ENCODE measurements at regions not wholly inside any gene's neighbourhood (a gene's known extent, or its start where the extent isn't known, plus 50 kb on each side); places are given as distances from the start of the nearest gene placed in this dataset.
A peak's percentile ranks its signal among the peaks of the same experiment; 100 is the strongest.
"Not testable (repeated sequence)": the region's sequence is repeated elsewhere in the genome, so short reads cannot be mapped to it uniquely, and the experiment has no call there.

GRCh38 chr1:243074224-243074623, 180.9 kb downstream of the CEP170 start:
- not testable (repeated sequence) for DNase-seq (ENCODE audit: low read depth in 3 of 3)

DNA sequence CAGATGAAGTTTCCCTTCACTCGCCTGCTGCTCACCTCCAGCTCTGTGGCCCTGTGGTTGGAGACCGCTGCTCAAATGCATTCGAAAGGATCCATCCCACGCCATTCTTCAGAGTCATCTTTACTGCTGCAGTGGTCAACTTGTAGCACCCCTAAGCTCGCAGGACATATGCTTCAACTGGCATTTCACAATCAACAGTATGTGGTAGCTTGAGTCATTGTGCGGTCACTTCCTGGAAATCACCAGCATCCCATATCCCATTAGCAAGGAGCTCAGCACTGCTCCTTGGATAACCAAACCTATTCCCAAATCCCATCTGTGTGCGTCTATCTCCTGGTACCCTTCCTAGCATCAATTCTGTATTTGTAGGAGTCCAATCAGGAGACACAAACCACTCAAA, 188.0 kb downstream of the CEP170 start:
- not testable (repeated sequence) for DNase-seq (ENCODE audit: low read depth in 3 of 3)

GRCh38 chr1:243061965-243062364, 193.1 kb downstream of the CEP170 start:
- not testable (repeated sequence) for DNase-seq (ENCODE audit: low read depth in 3 of 3)

GRCh38 chr1:243055510-243055909, 199.6 kb downstream of the CEP170 start:
- not testable (repeated sequence) for DNase-seq (ENCODE audit: low read depth in 3 of 3)

DNA sequence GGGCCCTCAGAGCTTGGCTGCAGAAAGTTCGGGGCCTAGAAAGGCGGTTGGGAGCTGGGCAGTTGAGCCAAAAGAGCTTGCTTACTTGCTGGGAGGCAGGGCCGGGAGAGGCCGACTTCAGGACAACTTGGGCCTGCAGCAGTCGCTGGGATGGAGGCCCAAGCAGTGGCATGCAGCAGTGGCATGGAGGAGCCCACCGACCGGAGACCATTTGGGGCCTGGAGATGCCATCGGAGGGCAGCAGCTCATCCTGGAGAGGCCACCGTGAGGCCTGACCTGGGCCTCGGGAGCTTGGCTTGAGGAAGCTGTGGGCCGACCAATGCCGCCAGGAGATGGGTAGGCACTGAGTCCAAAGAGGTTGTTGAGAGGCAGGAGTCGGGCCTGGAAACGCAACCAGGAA, 200.0 kb downstream of the CEP170 start:
- not testable (repeated sequence) for DNase-seq (ENCODE audit: low read depth in 3 of 3)

DNA sequence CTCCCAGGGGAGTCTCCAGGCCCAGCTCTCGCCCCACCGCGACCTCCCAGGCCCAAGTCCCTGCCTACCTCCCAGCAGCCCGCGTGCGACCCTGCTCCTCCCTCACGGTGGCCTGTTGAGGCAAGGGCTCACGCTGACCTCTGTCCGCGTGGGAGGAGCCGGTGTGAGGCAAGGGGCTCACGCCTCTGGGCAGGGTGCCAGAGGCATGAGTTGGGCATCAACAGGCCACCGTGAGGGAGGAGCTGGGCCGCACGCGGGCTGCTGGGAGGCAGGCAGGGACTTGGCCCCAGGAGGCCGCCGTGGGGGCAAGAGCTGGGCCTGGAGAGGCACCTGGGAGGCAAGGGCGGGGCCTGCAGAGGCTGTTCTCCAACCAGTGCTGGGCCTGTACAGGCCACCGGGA, 200.4 kb downstream of the CEP170 start:
- DNase-seq (ENCODE audit: low read depth in 3 of 3): not testable (repeated sequence)

GRCh38 chr1:243053048-243053447, 202.0 kb downstream of the CEP170 start:
- DNase-seq (ENCODE audit: low read depth in 3 of 3): not testable (repeated sequence)

GRCh38 chr1:243050613-243051012, 204.5 kb downstream of the CEP170 start:
- DNase-seq (ENCODE audit: low read depth in 3 of 3): not testable (repeated sequence)

GRCh38 chr1:243049716-243050115, 205.4 kb downstream of the CEP170 start:
- DNase-seq (ENCODE audit: low read depth in 3 of 3): not testable (repeated sequence)

DNA sequence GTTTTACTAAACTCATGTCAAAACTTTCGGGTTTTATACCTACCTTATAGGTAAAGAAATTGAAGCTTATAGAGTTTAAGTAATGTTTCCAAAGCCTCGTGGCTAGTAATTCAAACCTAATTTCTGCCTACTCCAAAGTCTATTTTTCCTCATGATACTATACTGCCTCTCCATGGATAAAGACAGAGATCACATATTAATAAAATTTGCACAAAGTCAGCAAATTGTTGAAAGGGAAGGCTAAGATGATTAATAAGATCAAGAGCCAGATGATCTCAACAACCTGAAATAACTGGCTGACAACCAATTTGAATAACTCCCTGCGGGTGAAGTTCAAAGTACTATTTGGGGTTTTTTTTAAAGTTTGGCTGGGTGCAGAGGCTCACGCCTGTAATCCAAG, 233.7 kb downstream of the CEP170 start:
- DNase-seq (ENCODE audit: low read depth in 3 of 3): not testable (repeated sequence)

DNA sequence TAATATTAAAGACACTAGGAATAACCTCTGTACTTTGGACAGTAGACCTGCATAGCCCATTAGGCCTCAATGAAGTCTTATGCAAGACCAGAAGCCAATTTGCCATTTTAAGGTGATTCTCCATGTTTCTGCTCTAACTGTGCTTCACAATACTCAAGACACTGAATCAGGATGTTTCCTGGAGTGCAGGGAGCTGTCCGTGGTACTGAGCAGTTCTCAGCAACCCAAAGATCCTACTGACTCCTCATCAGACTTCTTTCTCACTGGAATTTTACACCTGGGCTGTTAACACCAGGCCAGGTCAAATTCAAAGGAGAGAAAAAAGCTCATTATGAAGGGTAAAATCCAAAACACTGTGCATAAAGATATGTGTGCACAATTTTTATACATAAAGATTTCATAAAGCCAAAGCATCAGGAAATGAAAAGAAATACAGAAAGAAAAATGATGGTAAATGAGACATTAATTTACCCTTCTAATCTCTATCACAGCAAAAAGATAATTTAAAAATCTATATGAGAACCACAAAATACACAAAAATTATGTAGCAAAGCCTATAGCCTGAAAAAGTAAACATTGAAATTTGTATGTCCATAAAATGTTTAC, 235.9 kb downstream of the CEP170 start:
- peak in 2 of 3 donors; percentile 6 to 16 for DNase-seq (ENCODE audit: low read depth in 3 of 3)

GRCh38 chr1:243010719-243011118, 244.4 kb downstream of the CEP170 start:
- not testable (repeated sequence) for DNase-seq (ENCODE audit: low read depth in 3 of 3)

DNA sequence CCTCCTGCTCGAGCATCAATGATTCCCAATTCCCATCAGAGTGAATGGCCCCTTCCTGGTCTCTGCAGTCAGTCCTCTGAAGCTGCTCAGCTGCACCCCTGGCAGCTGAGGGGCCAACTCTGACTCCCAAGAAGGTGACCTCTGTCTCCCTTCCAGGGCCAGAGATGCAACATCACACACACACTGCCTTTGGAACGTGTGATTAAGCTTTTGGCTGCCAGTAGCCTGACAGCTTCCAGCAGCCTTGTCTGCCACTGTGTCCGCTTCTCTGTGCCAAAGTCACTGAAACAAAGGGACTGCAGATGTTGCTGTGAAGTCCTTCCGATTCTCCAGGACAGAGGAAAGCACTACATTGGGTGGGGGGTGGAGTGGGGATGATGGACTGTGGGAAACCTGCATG, 254.1 kb downstream of the CEP170 start:
- not testable (repeated sequence) for DNase-seq (ENCODE audit: low read depth in 3 of 3)

GRCh38 chr1:242992776-242993175, 262.3 kb downstream of the CEP170 start:
- DNase-seq (ENCODE audit: low read depth in 3 of 3): not testable (repeated sequence)

- not testable (repeated sequence) for DNase-seq (ENCODE audit: low read depth in 3 of 3)
These were observed 270.0 kb downstream of the CEP170 start for GRCh38 chr1:242985096-242985495.

- not testable (repeated sequence) for DNase-seq (ENCODE audit: low read depth in 3 of 3)
These were observed 281.7 kb downstream of the CEP170 start for GRCh38 chr1:242973341-242973740.

DNA sequence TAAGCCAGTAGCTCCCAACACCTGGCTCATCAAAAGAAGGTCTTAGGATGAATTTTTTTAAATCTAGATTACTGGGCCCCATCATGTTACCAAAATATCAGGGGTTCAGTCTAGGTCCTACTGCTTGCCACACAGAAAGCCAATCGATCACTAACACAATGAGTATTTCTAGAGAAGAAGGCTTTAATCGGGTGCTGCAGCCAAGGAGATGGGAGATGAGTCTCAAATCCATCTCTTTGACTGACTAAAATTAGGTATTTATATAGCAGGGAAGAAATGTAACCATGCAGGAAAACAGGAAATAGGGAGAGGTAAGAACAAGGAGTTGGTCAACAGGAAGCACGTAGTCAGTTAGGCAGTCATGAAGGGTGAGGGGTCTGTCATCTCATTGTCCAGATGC, 288.2 kb downstream of the CEP170 start:
- no peak for DNase-seq (ENCODE audit: low read depth in 3 of 3)

DNA sequence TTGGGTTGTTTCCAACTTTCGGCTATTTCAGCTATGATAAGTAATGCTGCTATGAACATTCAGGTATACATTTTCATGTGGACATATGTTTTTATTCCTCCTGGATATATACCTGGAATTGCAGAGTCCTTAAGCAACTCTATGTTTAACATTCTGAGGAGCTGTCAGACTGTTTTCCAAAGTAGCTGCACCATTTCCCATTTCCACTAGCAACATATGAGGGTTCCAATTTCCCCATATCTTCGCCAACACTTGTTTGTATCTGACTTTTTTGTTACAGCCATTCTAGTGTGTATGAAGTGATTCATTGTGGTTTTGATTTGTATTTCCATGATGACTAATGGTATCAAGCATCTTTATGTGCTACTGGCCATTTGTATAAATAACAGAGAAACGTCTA, 295.7 kb downstream of the CEP170 start:
- not testable (repeated sequence) for DNase-seq (ENCODE audit: low read depth in 3 of 3)

DNA sequence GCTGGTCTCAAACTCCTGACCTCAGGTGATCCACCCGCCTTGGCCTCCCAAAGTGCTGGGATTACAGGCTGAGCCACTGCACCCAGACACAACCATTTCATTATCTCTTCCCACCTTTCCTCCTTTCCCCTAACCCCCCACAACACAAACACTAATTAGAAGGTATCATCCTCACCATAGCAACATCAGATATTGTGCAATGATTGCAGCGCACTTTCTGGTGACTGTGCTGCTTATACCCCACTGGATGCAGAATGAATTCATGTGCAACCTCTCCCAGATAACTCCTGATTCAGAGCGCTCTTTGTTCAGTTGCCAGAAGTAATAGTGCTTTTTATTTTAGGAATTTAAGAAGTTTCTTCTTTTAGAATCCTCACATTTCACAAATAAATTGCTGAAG, 300.1 kb downstream of the CEP170 start:
- DNase-seq (ENCODE audit: low read depth in 3 of 3): not testable (repeated sequence)

- no peak for DNase-seq (ENCODE audit: low read depth in 3 of 3)
These were observed 308.9 kb downstream of the CEP170 start for GRCh38 chr1:242946206-242946605.

DNA sequence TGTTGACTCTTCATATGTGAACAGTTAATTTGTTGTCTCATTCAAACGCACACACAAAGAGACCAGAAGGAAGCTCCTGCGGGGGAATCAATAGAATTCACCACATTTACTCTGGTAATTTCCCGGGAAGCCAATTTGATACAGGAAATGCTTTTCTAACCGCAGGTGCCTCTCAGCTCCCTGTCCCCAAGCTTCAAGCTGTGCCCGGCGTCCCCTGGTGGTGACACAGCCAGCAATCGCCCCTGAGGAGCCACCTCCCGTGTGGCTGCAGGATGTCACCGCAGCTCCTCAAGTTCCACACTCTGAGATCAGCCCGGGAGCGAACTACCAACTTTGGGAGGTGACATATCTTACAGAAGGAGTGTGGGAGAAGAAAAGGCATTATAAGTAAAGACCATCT, 318.4 kb downstream of the CEP170 start:
- not testable (repeated sequence) for DNase-seq (ENCODE audit: low read depth in 3 of 3)

DNA sequence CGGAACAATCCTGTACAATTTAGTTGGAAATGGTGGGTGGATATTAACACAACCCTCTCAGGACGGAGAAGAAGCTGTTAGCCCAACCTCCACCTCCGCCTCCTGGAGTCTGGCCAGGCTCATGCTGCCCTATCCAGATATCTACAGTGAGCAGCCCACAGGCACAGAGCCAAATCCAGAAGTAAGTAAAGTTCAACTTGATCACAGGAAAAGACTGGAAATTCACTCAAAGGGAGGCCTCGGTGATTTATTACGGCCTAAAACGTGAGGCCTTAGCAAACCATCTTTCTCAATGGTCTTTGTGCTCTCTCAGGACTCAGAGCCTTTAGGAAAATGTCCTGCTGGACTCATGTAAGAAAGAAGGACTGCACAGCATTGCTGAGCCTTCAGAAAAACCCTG, 330.4 kb downstream of the CEP170 start:
- DNase-seq (ENCODE audit: low read depth in 3 of 3): not testable (repeated sequence)

GRCh38 chr1:242923603-242924002, 331.5 kb downstream of the CEP170 start:
- not testable (repeated sequence) for DNase-seq (ENCODE audit: low read depth in 3 of 3)

GRCh38 chr1:242914729-242915128, 340.4 kb downstream of the CEP170 start:
- DNase-seq (ENCODE audit: low read depth in 3 of 3): not testable (repeated sequence)
